Mammary epithelial cell (primary cell): ENCODE measurements at regions not wholly inside any gene's neighbourhood (a gene's known extent, or its start where the extent isn't known, plus 50 kb on each side); places are given as distances from the start of the nearest gene placed in this dataset.

ENCODE experiments used
- CTCF ChIP-seq, 2 donors: IDR thresholded peaks in 1 of 2; conservative IDR thresholded peaks in 1 of 2; 2 replicates each; pipeline ENCODE4 v1.5.1; 2011 to 2012; ENCODE audit warnings: inconsistent platforms in 2 of 2, low read length in 2 of 2, mild to moderate bottlenecking in 2 of 2, control low read depth in 1 of 2, low read depth in 1 of 2; ENCODE audit not compliant: insufficient read depth in 1 of 2; ENCODE audit errors: extremely low read depth in 1 of 2
- EZH2 ChIP-seq: IDR thresholded peaks from 2 replicates; pipeline ENCODE4 v1.6.1; 2012; ENCODE audit warnings: low read length, inconsistent platforms, borderline replicate concordance

- TF ChIP-seq CTCF (conservative IDR thresholded peaks at IDR 0.05 in 1 of 2, IDR thresholded peaks at IDR 0.05 in 1 of 2; ENCODE audit: extremely low read depth in 1 of 2, insufficient read depth in 1 of 2, low read depth in 1 of 2, low read length in 2 of 2) = peak; percentile 43 to 57
- no peak for TF ChIP-seq EZH2
Observed at GRCh38 chr5:74919487-74919886, 53.3 kb upstream of the FAM169A start.
